Astrocyte (in vitro differentiated cells and primary cell): ENCODE measurements at regions not wholly inside any gene's neighbourhood (a gene's known extent, or its start where the extent isn't known, plus 50 kb on each side); places are given as distances from the start of the nearest gene placed in this dataset.

ENCODE experiments used
- DNase-seq: peaks from one replicate; pipeline ENCODE4 v3.0.0-alpha.2; 2010; ENCODE audit warnings: low read depth
- FAIRE-seq: peaks from 2 replicates; lab custom pipeline; 2011; peaks lifted over from hg19 to GRCh38; lab: Jason Lieb, UNC
- H2AFZ ChIP-seq: 2 replicates; pipeline ENCODE4 v1.6.0; 2012; ENCODE audit warnings: low read depth, low read length, inconsistent platforms
- H3K27ac ChIP-seq: 2 replicates; pipeline ENCODE4 v1.5.1; 2011; ENCODE audit warnings: low read depth, low read length, inconsistent platforms
- H3K27me3 ChIP-seq: 2 replicates; pipeline ENCODE4 v1.6.0; 2011; ENCODE audit warnings: low read length, inconsistent platforms; ENCODE audit not compliant: insufficient read depth
- H3K36me3 ChIP-seq: 2 replicates; pipeline ENCODE4 v1.5.1; 2011; ENCODE audit warnings: low read length, inconsistent platforms; ENCODE audit not compliant: insufficient read depth
- H3K4me1 ChIP-seq: 2 replicates; pipeline ENCODE4 v1.5.1; 2011; ENCODE audit warnings: low read length, inconsistent platforms; ENCODE audit not compliant: insufficient read depth
- H3K4me2 ChIP-seq: 2 replicates; pipeline ENCODE4 v1.6.0; 2012; ENCODE audit warnings: low read length, inconsistent platforms
- H3K4me3 ChIP-seq: 2 replicates; pipeline ENCODE4 v1.5.1; 2011; ENCODE audit warnings: low read depth, mild to moderate bottlenecking, low read length, inconsistent platforms; ENCODE audit not compliant: insufficient read depth
- H3K79me2 ChIP-seq: 2 replicates; pipeline ENCODE4 v1.6.0; 2012; ENCODE audit warnings: mild to moderate bottlenecking, low read length, inconsistent platforms; ENCODE audit not compliant: insufficient read depth
- H3K9ac ChIP-seq: 2 replicates; pipeline ENCODE4 v1.6.0; 2012; ENCODE audit warnings: mild to moderate bottlenecking, low read length, inconsistent platforms
- H3K9me3 ChIP-seq: 2 replicates; pipeline ENCODE4 v1.5.1; 2012; ENCODE audit warnings: low read depth, mild to moderate bottlenecking, low read length, inconsistent platforms; ENCODE audit not compliant: insufficient read depth
- H4K20me1 ChIP-seq: 2 replicates; pipeline ENCODE4 v1.6.0; 2012; ENCODE audit warnings: low read length, inconsistent platforms; ENCODE audit not compliant: insufficient read depth
- H3K27ac Mint-ChIP-seq: one replicate; pipeline ENCODE4 v1.8.0; 2021; ENCODE audit warnings: mild to moderate bottlenecking, mixed read lengths; ENCODE audit not compliant: unreplicated experiment
- H3K27me3 Mint-ChIP-seq: one replicate; pipeline ENCODE4 v1.8.0; 2021; ENCODE audit warnings: low read depth, mixed read lengths; ENCODE audit not compliant: unreplicated experiment
- H3K36me3 Mint-ChIP-seq: one replicate; pipeline ENCODE4 v1.8.0; 2021; ENCODE audit warnings: low read depth, mixed read lengths; ENCODE audit not compliant: unreplicated experiment
- H3K4me1 Mint-ChIP-seq: one replicate; pipeline ENCODE4 v1.8.0; 2021; ENCODE audit warnings: low read depth, mixed read lengths; ENCODE audit not compliant: unreplicated experiment
- H3K4me3 Mint-ChIP-seq: one replicate; pipeline ENCODE4 v1.8.0; 2021; ENCODE audit warnings: mild to moderate bottlenecking, moderate library complexity, mixed read lengths; ENCODE audit not compliant: unreplicated experiment
- H3K9me3 Mint-ChIP-seq: one replicate; pipeline ENCODE4 v1.8.0; 2021; ENCODE audit warnings: mild to moderate bottlenecking, mixed read lengths; ENCODE audit not compliant: unreplicated experiment
- CTCF ChIP-seq: IDR thresholded peaks from 2 replicates; pipeline ENCODE4 v1.5.1; 2011; ENCODE audit warnings: low read depth, mild to moderate bottlenecking, inconsistent platforms, low read length, moderate library complexity; ENCODE audit not compliant: insufficient read depth
- EZH2 ChIP-seq: IDR thresholded peaks from 2 replicates; pipeline ENCODE4 v1.6.1; 2012; ENCODE audit warnings: mild to moderate bottlenecking, low read length, inconsistent platforms; ENCODE audit not compliant: insufficient read depth

GRCh38 chr9:89810431-89810830 lies 205.6 kb downstream of the GADD45G start:
- DNase-seq (peak; percentile 16), FAIRE-seq (no peak)
- Mint-ChIP-seq H3K4me1 (peaks cover 28% of the 10 kb centered on the region), H3K36me3 (no peaks in the 10 kb centered on the region), H3K27me3 (peaks cover 33% of the 10 kb centered on the region), H3K27ac (no peak overlapping the region), H3K4me3 (no peak overlapping the region), H3K9me3 (no peaks in the 10 kb centered on the region)
- H3K27ac ChIP-seq: peak overlapping the region; percentile 13
- no peak for TF ChIP-seq EZH2
- no peak for TF ChIP-seq CTCF
- no peaks in the 10 kb centered on the region for H3K79me2 ChIP-seq
- H3K4me3 ChIP-seq: no peak overlapping the region
- no peaks in the 10 kb centered on the region for H3K9me3 ChIP-seq
- H3K9ac ChIP-seq: no peak overlapping the region
- no peaks in the 10 kb centered on the region for H3K36me3 ChIP-seq
- peaks cover 49% of the 10 kb centered on the region for H3K4me1 ChIP-seq
- no peaks in the 10 kb centered on the region for H3K27me3 ChIP-seq
- peak overlapping the region; percentile 34 for H3K4me2 ChIP-seq
- H2AFZ ChIP-seq: no peak overlapping the region
- no peaks in the 10 kb centered on the region for H4K20me1 ChIP-seq

- H3K9me3 ChIP-seq: no peaks in the 10 kb centered on the region
- no peak overlapping the region for H3K9ac ChIP-seq
- DNase-seq (no peak), FAIRE-seq (no peak)
- Mint-ChIP-seq H3K4me3 (no peak overlapping the region), H3K36me3 (no peaks in the 10 kb centered on the region), H3K27ac (no peak overlapping the region), H3K4me1 (peaks cover 21% of the 10 kb centered on the region), H3K27me3 (peaks cover 39% of the 10 kb centered on the region), H3K9me3 (no peaks in the 10 kb centered on the region)
- H3K27ac ChIP-seq: no peak overlapping the region
- TF ChIP-seq EZH2 (no peak), CTCF (no peak)
- H3K4me2 ChIP-seq: no peak overlapping the region
- H3K4me3 ChIP-seq: no peak overlapping the region
- no peaks in the 10 kb centered on the region for H3K27me3 ChIP-seq
- peaks cover 40% of the 10 kb centered on the region for H3K4me1 ChIP-seq
- no peaks in the 10 kb centered on the region for H3K36me3 ChIP-seq
- H2AFZ ChIP-seq: no peak overlapping the region
- no peaks in the 10 kb centered on the region for H4K20me1 ChIP-seq
- no peaks in the 10 kb centered on the region for H3K79me2 ChIP-seq
These were observed 206.5 kb downstream of the GADD45G start for GRCh38 chr9:89811356-89811755.

GRCh38 chr9:89811886-89812450 lies 207.2 kb downstream of the GADD45G start:
- no peak overlapping the region for H3K9ac ChIP-seq
- Mint-ChIP-seq H3K36me3 (no peaks in the 10 kb centered on the region), H3K4me1 (peaks cover 14% of the 10 kb centered on the region), H3K4me3 (no peak overlapping the region), H3K9me3 (no peaks in the 10 kb centered on the region), H3K27me3 (peaks cover 45% of the 10 kb centered on the region), H3K27ac (no peak overlapping the region)
- H3K4me2 ChIP-seq: no peak overlapping the region
- H3K4me1 ChIP-seq: peaks cover 34% of the 10 kb centered on the region
- no peak overlapping the region for H2AFZ ChIP-seq
- DNase-seq (no peak), FAIRE-seq (no peak)
- no peaks in the 10 kb centered on the region for H4K20me1 ChIP-seq
- H3K36me3 ChIP-seq: no peaks in the 10 kb centered on the region
- no peak overlapping the region for H3K27ac ChIP-seq
- H3K4me3 ChIP-seq: no peak overlapping the region
- H3K27me3 ChIP-seq: no peaks in the 10 kb centered on the region
- no peaks in the 10 kb centered on the region for H3K9me3 ChIP-seq
- TF ChIP-seq EZH2: no peak
- no peak for TF ChIP-seq CTCF
- no peaks in the 10 kb centered on the region for H3K79me2 ChIP-seq
